ENCODE measurements at regions not wholly inside any gene's neighbourhood (a gene's known extent, or its start where the extent isn't known, plus 50 kb on each side); places are given as distances from the start of the nearest gene placed in this dataset.

GRCh38 chr6:139600919-139601475 is 226.5 kb upstream of the CITED2 start:
- H3K4me3 ChIP-seq (ENCODE audit: low read depth, low read length) = no peak overlapping the region
- TF ChIP-seq CTCF (IDR thresholded peaks at IDR 0.05; ENCODE audit: control insufficient read depth, extremely low read depth, insufficient read depth) = no peak
- DNase-seq (ENCODE audit: low read depth) = no peak

- DNase-seq (ENCODE audit: low read depth) = no peak
- no peak overlapping the region for H3K4me3 ChIP-seq (ENCODE audit: low read depth, low read length)
- no peak for TF ChIP-seq CTCF (IDR thresholded peaks at IDR 0.05; ENCODE audit: control insufficient read depth, extremely low read depth, insufficient read depth)
Observed at GRCh38 chr6:139600343-139600742, 225.9 kb upstream of the CITED2 start.

GRCh38 chr6:139597771-139598755 is 223.6 kb upstream of the CITED2 start:
- H3K4me3 ChIP-seq (ENCODE audit: low read depth, low read length) = no peak overlapping the region
- DNase-seq (ENCODE audit: low read depth) = peak; percentile 10
- no peak for TF ChIP-seq CTCF (IDR thresholded peaks at IDR 0.05; ENCODE audit: control insufficient read depth, extremely low read depth, insufficient read depth)

GRCh38 chr6:139597087-139597763 is 222.8 kb upstream of the CITED2 start:
- peak; percentile 78 for DNase-seq (ENCODE audit: low read depth)
- H3K4me3 ChIP-seq (ENCODE audit: low read depth, low read length) = no peak overlapping the region
- no peak for TF ChIP-seq CTCF (IDR thresholded peaks at IDR 0.05; ENCODE audit: control insufficient read depth, extremely low read depth, insufficient read depth)

GRCh38 chr6:139595183-139595582 is 220.7 kb upstream of the CITED2 start:
- no peak for TF ChIP-seq CTCF (IDR thresholded peaks at IDR 0.05; ENCODE audit: control insufficient read depth, extremely low read depth, insufficient read depth)
- DNase-seq (ENCODE audit: low read depth) = no peak
- H3K4me3 ChIP-seq (ENCODE audit: low read depth, low read length) = no peak overlapping the region

DNA sequence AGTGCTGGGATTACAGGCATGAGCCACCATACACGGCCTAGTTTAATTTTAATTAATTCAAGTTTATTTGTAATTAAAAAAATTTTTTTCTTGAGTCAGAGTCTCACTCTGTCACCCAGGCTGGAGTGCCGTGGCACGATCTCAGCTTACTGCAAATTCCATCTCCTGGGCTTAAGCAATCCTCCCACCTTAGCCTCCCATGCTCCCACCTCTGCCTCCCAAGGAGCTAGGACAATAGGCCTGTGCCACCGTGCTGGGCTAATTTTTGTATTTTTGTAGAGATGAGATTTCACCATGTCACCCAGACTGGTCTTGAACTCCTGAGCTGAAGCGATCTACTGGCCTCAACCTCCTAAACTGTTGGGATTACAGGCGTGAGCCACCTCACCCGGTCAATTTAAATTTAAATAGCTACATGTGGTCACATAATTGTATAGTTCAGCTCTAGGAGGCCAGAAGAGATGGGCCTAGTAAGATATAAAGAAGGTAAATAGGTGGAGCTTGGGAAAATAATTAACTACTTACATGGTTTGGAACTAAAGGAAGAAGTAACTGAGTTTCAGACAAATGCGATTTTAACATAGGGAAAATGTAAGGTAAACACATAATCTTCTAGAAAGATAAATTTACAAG is 220.0 kb upstream of the CITED2 start:
- TF ChIP-seq CTCF (IDR thresholded peaks at IDR 0.05; ENCODE audit: control insufficient read depth, extremely low read depth, insufficient read depth) = no peak
- DNase-seq (ENCODE audit: low read depth) = no peak
- no peak overlapping the region for H3K4me3 ChIP-seq (ENCODE audit: low read depth, low read length)
